Immature natural killer cell (primary cell): ENCODE measurements at regions not wholly inside any gene's neighbourhood (a gene's known extent, or its start where the extent isn't known, plus 50 kb on each side); places are given as distances from the start of the nearest gene placed in this dataset.

Experiments used
- DNase-seq, 3 donors: peaks; one replicate each; pipeline ENCODE4 v3.0.0; 2022; ENCODE audit warnings: mixed read lengths in 1 of 3
- H3K27ac Mint-ChIP-seq, 6 donors: one replicate each; pipeline ENCODE4 v1.8.0; 2020; ENCODE audit warnings: mixed read lengths in 6 of 6, mild to moderate bottlenecking in 5 of 6, inconsistent platforms in 4 of 6, moderate library complexity in 3 of 6
- H3K27me3 Mint-ChIP-seq, 3 donors: one replicate each; pipeline ENCODE4 v1.8.0; 2020 to 2021; ENCODE audit warnings: low read depth in 3 of 3, mild to moderate bottlenecking in 3 of 3, mixed read lengths in 3 of 3, moderate library complexity in 3 of 3, inconsistent platforms in 1 of 3
- H3K36me3 Mint-ChIP-seq, 3 donors: one replicate each; pipeline ENCODE4 v1.8.0; 2020; ENCODE audit warnings: mixed read lengths in 3 of 3, inconsistent platforms in 2 of 3, mild to moderate bottlenecking in 2 of 3
- H3K4me1 Mint-ChIP-seq, 2 donors: one replicate each; pipeline ENCODE4 v1.8.0; 2020; ENCODE audit warnings: inconsistent platforms in 2 of 2, mild to moderate bottlenecking in 2 of 2, mixed read lengths in 2 of 2, moderate library complexity in 1 of 2
- H3K4me3 Mint-ChIP-seq, 5 donors: one replicate each; pipeline ENCODE4 v1.8.0; 2020; ENCODE audit warnings: mild to moderate bottlenecking in 5 of 5, mixed read lengths in 5 of 5, inconsistent platforms in 3 of 5, moderate library complexity in 3 of 5
- H3K9me3 Mint-ChIP-seq, 6 donors: one replicate each; pipeline ENCODE4 v1.8.0; 2020; ENCODE audit warnings: mild to moderate bottlenecking in 6 of 6, mixed read lengths in 6 of 6, inconsistent platforms in 4 of 6, moderate library complexity in 3 of 6

GRCh38 chr4:155430895-155431795 is 54.4 kb upstream of the MAP9 start:
- Mint-ChIP-seq H3K36me3 (no peaks in the 10 kb centered on the region), H3K4me1 (no peaks in the 10 kb centered on the region), H3K9me3 (no peaks in the 10 kb centered on the region), H3K27ac (no peak overlapping the region), H3K27me3 (peaks cover 1 to 6% (median 4%) of the 10 kb centered on the region in 3 donors), H3K4me3 (no peak overlapping the region)
- no peak for DNase-seq

- Mint-ChIP-seq H3K36me3 (no peaks in the 10 kb centered on the region), H3K4me3 (no peak overlapping the region), H3K27me3 (peaks cover 0 to 2% (median 1%) of the 10 kb centered on the region in 3 donors), H3K9me3 (peaks cover 0 to 3% (median 0%) of the 10 kb centered on the region in 6 donors), H3K27ac (no peak overlapping the region), H3K4me1 (no peaks in the 10 kb centered on the region)
- no peak for DNase-seq
These were observed 51.4 kb upstream of the MAP9 start for GRCh38 chr4:155428128-155428527.

- peaks cover 1 to 2% (median 2%) of the 10 kb centered on the region in 3 donors for H3K27me3 Mint-ChIP-seq
- peaks cover 0 to 3% (median 0%) of the 10 kb centered on the region in 6 donors for H3K9me3 Mint-ChIP-seq
- no peak overlapping the region for H3K27ac Mint-ChIP-seq
- H3K4me1 Mint-ChIP-seq, result no peaks in the 10 kb centered on the region
- H3K36me3 Mint-ChIP-seq, result no peaks in the 10 kb centered on the region
- DNase-seq, result no peak
- H3K4me3 Mint-ChIP-seq, result no peak overlapping the region
These were observed 50.2 kb upstream of the MAP9 start for GRCh38 chr4:155426953-155427352.
